ENCODE measurements at regions not wholly inside any gene's neighbourhood (a gene's known extent, or its start where the extent isn't known, plus 50 kb on each side); places are given as distances from the start of the nearest gene placed in this dataset.

- no peak for TF ChIP-seq CTCF (conservative IDR thresholded peaks at IDR 0.05)
- TF ChIP-seq EZH2 (IDR thresholded peaks at IDR 0.05; ENCODE audit: low read depth): no peak
These were observed 266.8 kb upstream of the RAB6C start for GRCh38 chr2:129712676-129712985.
